CD8-positive, alpha-beta memory T cell (primary cell): ENCODE measurements at regions not wholly inside any gene's neighbourhood (a gene's known extent, or its start where the extent isn't known, plus 50 kb on each side); places are given as distances from the start of the nearest gene placed in this dataset.

Source experiments
- CTCF ChIA-PET: fragments of 350-600 bp; sonication (Branson Sonifier 250); formaldehyde crosslinking; loops from one replicate; lab custom pipeline; 2021; ENCODE audit warnings: antibody characterized with exemption; lab: Charles Lee
- POLR2A ChIA-PET: fragments of 350-600 bp; sonication (Branson Sonifier 250); formaldehyde crosslinking; loops from one replicate; lab custom pipeline; 2021; ENCODE audit warnings: antibody characterized with exemption; lab: Charles Lee
- DNase-seq, 5 donors: peaks; one replicate each; pipeline versions ENCODE4 v3.0.0 to v3.0.0-alpha.2; 2020 to 2022; ENCODE audit warnings: mixed read lengths in 1 of 5
- H3K27ac ChIP-seq: one replicate; pipeline ENCODE4 v1.7.0; 2013; ENCODE audit warnings: low read depth, mild to moderate bottlenecking, low read length, moderate library complexity
- H3K27me3 ChIP-seq: 2 replicates; pipeline ENCODE4 v1.7.0; 2013; ENCODE audit warnings: low read length, mild to moderate bottlenecking; ENCODE audit not compliant: insufficient read depth, poor library complexity, severe bottlenecking
- H3K36me3 ChIP-seq: 2 replicates; pipeline ENCODE4 v1.7.0; 2013; ENCODE audit warnings: mild to moderate bottlenecking, low read length, moderate library complexity; ENCODE audit not compliant: insufficient read depth
- H3K4me1 ChIP-seq: 2 replicates; pipeline ENCODE4 v1.7.0; 2013; ENCODE audit warnings: mild to moderate bottlenecking, low read length, moderate library complexity; ENCODE audit not compliant: insufficient read depth
- H3K4me3 ChIP-seq: 2 replicates; pipeline ENCODE4 v1.7.0; 2013; ENCODE audit warnings: mild to moderate bottlenecking, low read length
- H3K9me3 ChIP-seq: 2 replicates; pipeline ENCODE4 v1.7.0; 2013; ENCODE audit warnings: mild to moderate bottlenecking, low read length
- H3K27ac Mint-ChIP-seq, 8 donors: one replicate each; pipeline ENCODE4 v1.8.0; 2020 to 2021; ENCODE audit warnings: mixed read lengths in 8 of 8, mild to moderate bottlenecking in 6 of 8, inconsistent platforms in 3 of 8, moderate library complexity in 3 of 8
- H3K27me3 Mint-ChIP-seq, 2 donors: one replicate each; pipeline ENCODE4 v1.8.0; 2020 to 2021; ENCODE audit warnings: mixed read lengths in 2 of 2, mild to moderate bottlenecking in 1 of 2, moderate library complexity in 1 of 2
- H3K36me3 Mint-ChIP-seq, 3 donors: one replicate each; pipeline ENCODE4 v1.8.0; 2020 to 2021; ENCODE audit warnings: mixed read lengths in 3 of 3, inconsistent platforms in 1 of 3, mild to moderate bottlenecking in 1 of 3
- H3K4me1 Mint-ChIP-seq, 3 donors: one replicate each; pipeline ENCODE4 v1.8.0; 2020 to 2021; ENCODE audit warnings: mixed read lengths in 3 of 3, inconsistent platforms in 1 of 3, mild to moderate bottlenecking in 1 of 3
- H3K4me3 Mint-ChIP-seq, 7 donors: one replicate each; pipeline ENCODE4 v1.8.0; 2020 to 2021; ENCODE audit warnings: mixed read lengths in 7 of 7, mild to moderate bottlenecking in 6 of 7, moderate library complexity in 4 of 7, inconsistent platforms in 2 of 7
- H3K9me3 Mint-ChIP-seq, 5 donors: one replicate each; pipeline ENCODE4 v1.8.0; 2020 to 2022; ENCODE audit warnings: mixed read lengths in 5 of 5, mild to moderate bottlenecking in 3 of 5, moderate library complexity in 2 of 5, inconsistent platforms in 1 of 5

- Mint-ChIP-seq H3K36me3 (no peaks in the 10 kb centered on the region), H3K4me3 (no peak overlapping the region), H3K4me1 (no peaks in the 10 kb centered on the region), H3K27ac (no peak overlapping the region), H3K27me3 (no peaks in the 10 kb centered on the region), H3K9me3 (peaks cover 2 to 23% (median 7%) of the 10 kb centered on the region in 5 donors)
- Histone ChIP-seq H3K27ac (no peak overlapping the region), H3K4me1 (no peaks in the 10 kb centered on the region), H3K9me3 (no peaks in the 10 kb centered on the region), H3K4me3 (no peak overlapping the region), H3K27me3 (no peaks in the 10 kb centered on the region), H3K36me3 (no peaks in the 10 kb centered on the region)
- ChIA-PET CTCF (no interaction called here), POLR2A (no interaction called here)
- DNase-seq, result no peak
These were observed 962.9 kb upstream of the SLC35B3 start for GRCh38 chr6:9398071-9398766.

GRCh38 chr6:9388596-9388995, 953.3 kb upstream of the SLC35B3 start:
- H3K27ac Mint-ChIP-seq, result no peak overlapping the region
- ChIA-PET CTCF (no interaction called here), POLR2A (no interaction called here)
- no peaks in the 10 kb centered on the region for H3K4me1 ChIP-seq
- no peaks in the 10 kb centered on the region for H3K4me1 Mint-ChIP-seq
- H3K27me3 ChIP-seq, result no peaks in the 10 kb centered on the region
- no peak for DNase-seq
- no peak overlapping the region for H3K4me3 Mint-ChIP-seq
- H3K4me3 ChIP-seq, result no peak overlapping the region
- H3K27me3 Mint-ChIP-seq, result no peaks in the 10 kb centered on the region
- H3K9me3 Mint-ChIP-seq, result peaks cover 2 to 17% (median 10%) of the 10 kb centered on the region in 5 donors
- no peaks in the 10 kb centered on the region for H3K9me3 ChIP-seq
- H3K36me3 Mint-ChIP-seq, result no peaks in the 10 kb centered on the region
- H3K27ac ChIP-seq, result no peak overlapping the region
- no peaks in the 10 kb centered on the region for H3K36me3 ChIP-seq

GRCh38 chr6:9380568-9380967, 945.2 kb upstream of the SLC35B3 start:
- H3K9me3 Mint-ChIP-seq, result peaks cover 0 to 22% (median 6%) of the 10 kb centered on the region in 5 donors
- Histone ChIP-seq H3K27ac (no peak overlapping the region), H3K4me3 (no peak overlapping the region), H3K27me3 (no peaks in the 10 kb centered on the region), H3K4me1 (no peaks in the 10 kb centered on the region), H3K36me3 (no peaks in the 10 kb centered on the region), H3K9me3 (no peaks in the 10 kb centered on the region)
- DNase-seq, result no peak
- CTCF ChIA-PET, result no interaction called here
- no peaks in the 10 kb centered on the region for H3K27me3 Mint-ChIP-seq
- no peak overlapping the region for H3K27ac Mint-ChIP-seq
- H3K36me3 Mint-ChIP-seq, result no peaks in the 10 kb centered on the region
- no peaks in the 10 kb centered on the region for H3K4me1 Mint-ChIP-seq
- POLR2A ChIA-PET, result no interaction called here
- no peak overlapping the region for H3K4me3 Mint-ChIP-seq

GRCh38 chr6:9373308-9373707, 938.0 kb upstream of the SLC35B3 start:
- no peak for DNase-seq
- H3K9me3 Mint-ChIP-seq, result peaks cover 4 to 22% (median 5%) of the 10 kb centered on the region in 5 donors
- Histone ChIP-seq H3K4me1 (no peaks in the 10 kb centered on the region), H3K9me3 (no peaks in the 10 kb centered on the region), H3K27me3 (no peaks in the 10 kb centered on the region), H3K36me3 (no peaks in the 10 kb centered on the region), H3K27ac (no peak overlapping the region), H3K4me3 (no peak overlapping the region)
- H3K27me3 Mint-ChIP-seq, result no peaks in the 10 kb centered on the region
- H3K27ac Mint-ChIP-seq, result no peak overlapping the region
- POLR2A ChIA-PET, result no interaction called here
- H3K4me1 Mint-ChIP-seq, result no peaks in the 10 kb centered on the region
- H3K4me3 Mint-ChIP-seq, result no peak overlapping the region
- CTCF ChIA-PET, result no interaction called here
- H3K36me3 Mint-ChIP-seq, result no peaks in the 10 kb centered on the region

- CTCF ChIA-PET, result no interaction called here
- no peak overlapping the region for H3K4me3 Mint-ChIP-seq
- H3K4me1 Mint-ChIP-seq, result no peaks in the 10 kb centered on the region
- no peaks in the 10 kb centered on the region for H3K9me3 ChIP-seq
- H3K27me3 Mint-ChIP-seq, result no peaks in the 10 kb centered on the region
- H3K27ac Mint-ChIP-seq, result no peak overlapping the region
- H3K9me3 Mint-ChIP-seq, result peaks cover 4 to 25% (median 8%) of the 10 kb centered on the region in 5 donors
- no peak for DNase-seq
- no peaks in the 10 kb centered on the region for H3K27me3 ChIP-seq
- H3K36me3 ChIP-seq, result no peaks in the 10 kb centered on the region
- H3K4me1 ChIP-seq, result no peaks in the 10 kb centered on the region
- H3K27ac ChIP-seq, result no peak overlapping the region
- H3K36me3 Mint-ChIP-seq, result no peaks in the 10 kb centered on the region
- POLR2A ChIA-PET, result no interaction called here
- no peak overlapping the region for H3K4me3 ChIP-seq
These were observed 935.1 kb upstream of the SLC35B3 start for GRCh38 chr6:9370480-9370879.

GRCh38 chr6:9365378-9365777, 930.0 kb upstream of the SLC35B3 start:
- no peaks in the 10 kb centered on the region for H3K36me3 Mint-ChIP-seq
- Histone ChIP-seq H3K4me1 (no peaks in the 10 kb centered on the region), H3K4me3 (no peak overlapping the region), H3K27ac (no peak overlapping the region), H3K36me3 (no peaks in the 10 kb centered on the region), H3K27me3 (no peaks in the 10 kb centered on the region), H3K9me3 (no peaks in the 10 kb centered on the region)
- no peak for DNase-seq
- no peak overlapping the region for H3K4me3 Mint-ChIP-seq
- ChIA-PET POLR2A (no interaction called here), CTCF (no interaction called here)
- H3K27ac Mint-ChIP-seq, result no peak overlapping the region
- peaks cover 2 to 32% (median 7%) of the 10 kb centered on the region in 5 donors for H3K9me3 Mint-ChIP-seq
- H3K4me1 Mint-ChIP-seq, result no peaks in the 10 kb centered on the region
- no peaks in the 10 kb centered on the region for H3K27me3 Mint-ChIP-seq

GRCh38 chr6:9361749-9362148, 926.4 kb upstream of the SLC35B3 start:
- Mint-ChIP-seq H3K27me3 (no peaks in the 10 kb centered on the region), H3K9me3 (peaks cover 3 to 30% (median 3%) of the 10 kb centered on the region in 5 donors), H3K27ac (no peak overlapping the region), H3K4me1 (no peaks in the 10 kb centered on the region), H3K36me3 (no peaks in the 10 kb centered on the region), H3K4me3 (no peak overlapping the region)
- no peak for DNase-seq
- H3K27me3 ChIP-seq, result no peaks in the 10 kb centered on the region
- no peaks in the 10 kb centered on the region for H3K36me3 ChIP-seq
- ChIA-PET CTCF (no interaction called here), POLR2A (no interaction called here)
- H3K9me3 ChIP-seq, result no peaks in the 10 kb centered on the region
- H3K4me1 ChIP-seq, result no peaks in the 10 kb centered on the region
- H3K4me3 ChIP-seq, result no peak overlapping the region
- H3K27ac ChIP-seq, result no peak overlapping the region

- no peak overlapping the region for H3K4me3 Mint-ChIP-seq
- H3K27ac Mint-ChIP-seq, result no peak overlapping the region
- ChIA-PET CTCF (no interaction called here), POLR2A (no interaction called here)
- H3K36me3 ChIP-seq, result no peaks in the 10 kb centered on the region
- no peaks in the 10 kb centered on the region for H3K4me1 Mint-ChIP-seq
- H3K27ac ChIP-seq, result no peak overlapping the region
- H3K4me1 ChIP-seq, result no peaks in the 10 kb centered on the region
- no peak overlapping the region for H3K4me3 ChIP-seq
- no peaks in the 10 kb centered on the region for H3K27me3 Mint-ChIP-seq
- H3K9me3 ChIP-seq, result no peaks in the 10 kb centered on the region
- H3K36me3 Mint-ChIP-seq, result no peaks in the 10 kb centered on the region
- peaks cover under 1 to 33% (median 3%) of the 10 kb centered on the region in 5 donors for H3K9me3 Mint-ChIP-seq
- no peak for DNase-seq
- H3K27me3 ChIP-seq, result no peaks in the 10 kb centered on the region
These were observed 925.5 kb upstream of the SLC35B3 start for GRCh38 chr6:9360881-9361280.
